Heart right ventricle (tissue), 16 donors: ENCODE measurements at regions not wholly inside any gene's neighbourhood (a gene's known extent, or its start where the extent isn't known, plus 50 kb on each side); places are given as distances from the start of the nearest gene placed in this dataset.

Experiments
- ATAC-seq, 8 donors: fragments of 200-7000 bp; cut with Tn5 transposase; one replicate each; pipeline ENCODE4 v1.9.1; 2020; ENCODE audit warnings: mild to moderate bottlenecking in 8 of 8, moderate library complexity in 8 of 8, moderate number of reproducible peaks in 1 of 8
- DNase-seq, 2 donors: peaks; one replicate each; pipeline ENCODE4 v3.0.0-alpha.2; 2020
- H3K27ac ChIP-seq, 10 donors: fragments of 200-600 bp; sonication (generic) in 2 of 10; one replicate each; pipeline versions ENCODE4 v1.5.0 to v1.8.0; 2020 to 2022; ENCODE audit warnings: mild to moderate bottlenecking in 3 of 10
- H3K27me3 ChIP-seq, 7 donors: fragments of 200-600 bp; one replicate each; pipeline ENCODE4 v1.8.0; 2021 to 2022; ENCODE audit warnings: mild to moderate bottlenecking in 2 of 7
- H3K36me3 ChIP-seq, 9 donors: fragments of 200-600 bp; sonication (generic) in 1 of 9; one replicate each; pipeline versions ENCODE4 v1.5.0 to v1.8.0; 2020 to 2022; ENCODE audit warnings: mild to moderate bottlenecking in 2 of 9
- H3K4me1 ChIP-seq, 9 donors: fragments of 200-600 bp; sonication (generic) in 1 of 9; one replicate each; pipeline versions ENCODE4 v1.5.0 to v1.8.0; 2020 to 2022; ENCODE audit warnings: mild to moderate bottlenecking in 4 of 9
- H3K4me3 ChIP-seq, 10 donors: fragments of 200-600 bp; sonication (generic) in 2 of 10; one replicate each; pipeline versions ENCODE4 v1.5.0 to v1.8.0; 2020 to 2022; ENCODE audit warnings: mild to moderate bottlenecking in 7 of 10, moderate library complexity in 2 of 10
- H3K9me3 ChIP-seq, 11 donors: fragments of 200-600 bp in 10 of 11; sonication (generic) in 2 of 11; one replicate each; pipeline versions ENCODE4 v1.5.0 to v1.8.0; 2013 to 2022; ENCODE audit warnings: mild to moderate bottlenecking in 2 of 11, control low read depth in 1 of 11, moderate library complexity in 1 of 11
- WGBS, 2 donors: extraction: QIAGEN DNeasy Blood & Tissue Kit; methylation state at CpG; one replicate each; pipeline ENCODE4 v1.1.7; 2013; ENCODE audit warnings: inconsistent platforms in 1 of 2; 5-methylcytosine and 5-hydroxymethylcytosine counted together
- intact Hi-C, 10 donors: fragments of 100-400 bp; cut with DNase I; formaldehyde crosslinking; loops; one replicate each; pipeline versions ENCODE4 v1.11.1 to v1.14.2; 2022
- TF ChIP-seq, protein P1 (sequence below), 9 donors: fragments of 200-600 bp; sonication (generic) in 2 of 9; IDR thresholded peaks; one replicate each; pipeline versions ENCODE4 v1.5.0 to v1.8.0; 2021 to 2022; ENCODE audit warnings: antibody characterized with exemption in 9 of 9, mild to moderate bottlenecking in 5 of 9, moderate library complexity in 1 of 9
- donor health status: Arrhythmogenic right ventricular cardiomyopathy.
- donor health status: ischemic (EF 13 %, LVEDD 7.1; RV severe dilation, severe dysfunction).
- donor health status: healthy with polysubstance abuse.
- donor health status: DM: no; HTN: yes; CAD: no.
- donor health status: DM: no; HTN: no; CAD: no.
- donor health status: ischemic (EF 25% LVEDD 6.9; RV normal size, moderate dysfunction).
- donor health status: ischemic (EF 25% LVEDD 5.7; RV mildly dilated, moderate dysfunction).
- donor health status: healthy.
- donor health status: DM: yes; HTN: yes; CAD: no.
- donor health status: Ischemic cardiomyopathy.
- donor health status: ischemic (EF 35%, LVEDD 5.7; RV mildly dilated, moderate dysfunction).
- donor health status: nonischemic (EF 11% LVEDD 7.7; RV severe dilation, severe dysfunction).
- donor health status: DM: yes; HTN: yes; CAD: no.
- donor health status: PGD.
- donor health status: ischemic (EF 29% LVEDD 5.4; RV normal size, mild dysfunction).
- donor health status: nonischemic (EF 23%, LVEDD 6.1; RV moderate dilation, normal function).

DNA sequence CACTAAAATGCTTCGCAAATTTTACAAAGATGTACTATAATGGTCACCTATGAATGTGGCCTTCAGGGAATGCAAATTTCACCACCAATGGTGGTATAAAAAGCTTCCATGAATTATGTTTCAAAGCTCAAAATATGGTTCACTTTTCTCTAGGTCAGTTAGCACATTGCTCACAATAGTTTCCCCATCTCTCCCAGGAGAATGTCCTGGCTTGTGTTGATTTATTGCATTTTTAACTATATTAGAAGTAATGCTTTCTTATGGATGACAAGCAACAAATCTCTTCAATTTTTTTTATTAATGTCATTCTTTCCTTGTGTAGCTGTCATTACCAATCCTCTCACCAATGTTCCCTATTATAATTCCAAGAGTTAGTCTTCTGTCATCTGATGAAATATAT, 621.2 kb downstream of the TBC1D4 start:
- no peaks in the 10 kb centered on the region for H3K27me3 ChIP-seq
- H3K4me3 ChIP-seq, result no peak overlapping the region
- no peaks in the 10 kb centered on the region for H3K36me3 ChIP-seq
- TF ChIP-seq, protein P1, sequence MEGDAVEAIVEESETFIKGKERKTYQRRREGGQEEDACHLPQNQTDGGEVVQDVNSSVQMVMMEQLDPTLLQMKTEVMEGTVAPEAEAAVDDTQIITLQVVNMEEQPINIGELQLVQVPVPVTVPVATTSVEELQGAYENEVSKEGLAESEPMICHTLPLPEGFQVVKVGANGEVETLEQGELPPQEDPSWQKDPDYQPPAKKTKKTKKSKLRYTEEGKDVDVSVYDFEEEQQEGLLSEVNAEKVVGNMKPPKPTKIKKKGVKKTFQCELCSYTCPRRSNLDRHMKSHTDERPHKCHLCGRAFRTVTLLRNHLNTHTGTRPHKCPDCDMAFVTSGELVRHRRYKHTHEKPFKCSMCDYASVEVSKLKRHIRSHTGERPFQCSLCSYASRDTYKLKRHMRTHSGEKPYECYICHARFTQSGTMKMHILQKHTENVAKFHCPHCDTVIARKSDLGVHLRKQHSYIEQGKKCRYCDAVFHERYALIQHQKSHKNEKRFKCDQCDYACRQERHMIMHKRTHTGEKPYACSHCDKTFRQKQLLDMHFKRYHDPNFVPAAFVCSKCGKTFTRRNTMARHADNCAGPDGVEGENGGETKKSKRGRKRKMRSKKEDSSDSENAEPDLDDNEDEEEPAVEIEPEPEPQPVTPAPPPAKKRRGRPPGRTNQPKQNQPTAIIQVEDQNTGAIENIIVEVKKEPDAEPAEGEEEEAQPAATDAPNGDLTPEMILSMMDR (IDR thresholded peaks at IDR 0.05), result no peak
- H3K27ac ChIP-seq, result no peak overlapping the region
- ATAC-seq (no peak), DNase-seq (no peak)
- 95 to 96% methylated on average over 1 of the region's 1 CpG for WGBS, 2 donors
- intact Hi-C loops, result no loop called here
- H3K4me1 ChIP-seq, result no peaks in the 10 kb centered on the region
- H3K9me3 ChIP-seq, result peaks cover 0 to 18% (median 8%) of the 10 kb centered on the region in 11 donors

GRCh38 chr13:74850893-74851292, 631.1 kb downstream of the TBC1D4 start:
- 76 to 77% methylated on average over 2 of the region's 2 CpGs for WGBS, 2 donors
- H3K4me1 ChIP-seq, result no peaks in the 10 kb centered on the region
- no peaks in the 10 kb centered on the region for H3K36me3 ChIP-seq
- no peak overlapping the region for H3K4me3 ChIP-seq
- H3K27me3 ChIP-seq, result no peaks in the 10 kb centered on the region
- ATAC-seq (no peak), DNase-seq (no peak)
- no peak overlapping the region for H3K27ac ChIP-seq
- H3K9me3 ChIP-seq, result peaks cover 0 to 32% (median 15%) of the 10 kb centered on the region in 11 donors
- TF ChIP-seq, protein P1 (IDR thresholded peaks at IDR 0.05), result no peak
- intact Hi-C loops, result no loop called here

- Histone ChIP-seq H3K4me1 (no peaks in the 10 kb centered on the region), H3K27me3 (no peaks in the 10 kb centered on the region), H3K27ac (no peak overlapping the region), H3K9me3 (peaks cover 0 to 22% (median 13%) of the 10 kb centered on the region in 11 donors), H3K36me3 (no peaks in the 10 kb centered on the region), H3K4me3 (no peak overlapping the region)
- intact Hi-C loops, result no loop called here
- TF ChIP-seq, protein P1 (IDR thresholded peaks at IDR 0.05), result no peak
- WGBS, 2 donors, result 68 to 74% methylated on average over 1 of the region's 1 CpG
- ATAC-seq (no peak), DNase-seq (no peak)
Measured at GRCh38 chr13:74847966-74848365, 634.0 kb downstream of the TBC1D4 start.

GRCh38 chr13:74845806-74846205, 636.2 kb downstream of the TBC1D4 start:
- no peak for DNase-seq

More at GRCh38 chr13:74845806-74846205, 636.2 kb downstream of the TBC1D4 start:
- ATAC-seq, result no peak
- Histone ChIP-seq H3K36me3 (no peaks in the 10 kb centered on the region), H3K27me3 (no peaks in the 10 kb centered on the region), H3K4me3 (no peak overlapping the region), H3K4me1 (no peaks in the 10 kb centered on the region), H3K27ac (no peak overlapping the region), H3K9me3 (peaks cover 0 to 22% (median 13%) of the 10 kb centered on the region in 11 donors)
- intact Hi-C loops, result no loop called here
- TF ChIP-seq, protein P1 (IDR thresholded peaks at IDR 0.05), result no peak
